ENCODE measurements at regions not wholly inside any gene's neighbourhood (a gene's known extent, or its start where the extent isn't known, plus 50 kb on each side); places are given as distances from the start of the nearest gene placed in this dataset.

DNA sequence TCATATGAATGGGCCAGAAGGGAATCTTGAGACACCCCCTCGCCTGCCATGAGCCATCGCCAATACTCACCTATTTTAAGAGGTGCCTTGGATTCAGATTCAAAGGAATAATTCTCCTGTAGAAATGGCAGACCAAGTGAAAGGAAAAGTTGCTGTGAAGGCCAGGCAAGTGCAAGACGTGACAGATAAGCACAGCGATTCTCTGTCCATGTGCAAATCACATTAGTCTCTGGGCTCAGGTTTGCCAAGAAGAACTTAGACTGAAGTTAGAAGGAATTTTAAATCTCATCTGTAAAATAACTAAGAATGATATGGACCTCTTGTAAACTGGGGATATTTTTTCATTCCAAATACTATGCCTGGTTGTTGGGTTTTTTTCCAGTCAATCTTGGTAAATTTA is 173.6 kb downstream of the UACA start:
- 33% methylated on average over 4 of the region's 4 CpGs for WGBS (ENCODE audit: insufficient coverage, insufficient replicate concordance, low lambda C conversion rate, missing lambda C conversion rate)
- no peak overlapping the region for H3K4me2 ChIP-seq (ENCODE audit: control insufficient read depth, insufficient read depth)
- H3K27me3 ChIP-seq (replicated peaks in 1 of 2; ENCODE audit: control insufficient read depth in 2 of 2, insufficient read depth in 2 of 2, low read length in 1 of 2): peaks cover 0 to 2% of the 10 kb centered on the region in 2 experiments; a peak in 3 of 4 replicates
- BruUV-seq (replicated peaks): no TSS peak
- no peaks in the 10 kb centered on the region for H3K79me2 ChIP-seq (ENCODE audit: control insufficient read depth, insufficient read depth, low read length)
- SMC1A ChIA-PET (ENCODE audit: uncharacterized antibody, unreplicated experiment): no interaction called here
- RAD21 ChIA-PET (ENCODE audit: unreplicated experiment): no interaction called here
- no peak overlapping the region for H3K4me3 ChIP-seq
- CTCF ChIA-PET: no interaction called here
- no peak overlapping the region for H3K27ac ChIP-seq (ENCODE audit: control insufficient read depth, insufficient read depth)
- no peaks in the 10 kb centered on the region for H3K36me3 ChIP-seq (ENCODE audit: control insufficient read depth in 2 of 2, insufficient read depth in 2 of 2, low read length in 1 of 2)
- ATAC-seq (no peak), DNase-seq (ENCODE audit: low read depth, low spot score) (no peak), FAIRE-seq (no peak)
- no peak overlapping the region for H2AFZ ChIP-seq (ENCODE audit: control insufficient read depth, low read depth, low read length)
- in situ Hi-C loops (cut with MboI): no loop called here
- TF ChIP-seq RB1 (IDR thresholded peaks at IDR 0.05; ENCODE audit: borderline replicate concordance): no peak
- no peak for TF ChIP-seq RCOR1 (conservative IDR thresholded peaks at IDR 0.05; ENCODE audit: low read depth, low read length)
- TF ChIP-seq, protein P1, sequence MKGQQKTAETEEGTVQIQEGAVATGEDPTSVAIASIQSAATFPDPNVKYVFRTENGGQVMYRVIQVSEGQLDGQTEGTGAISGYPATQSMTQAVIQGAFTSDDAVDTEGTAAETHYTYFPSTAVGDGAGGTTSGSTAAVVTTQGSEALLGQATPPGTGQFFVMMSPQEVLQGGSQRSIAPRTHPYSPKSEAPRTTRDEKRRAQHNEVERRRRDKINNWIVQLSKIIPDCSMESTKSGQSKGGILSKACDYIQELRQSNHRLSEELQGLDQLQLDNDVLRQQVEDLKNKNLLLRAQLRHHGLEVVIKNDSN (IDR thresholded peaks at IDR 0.05; ENCODE audit: borderline replicate concordance, extremely low read length, insufficient read depth, low read depth, low read length): no peak
- no peak for TF ChIP-seq EGR1 (IDR thresholded peaks at IDR 0.05; ENCODE audit: borderline replicate concordance in 1 of 2, low read depth in 2 of 2, low read length in 2 of 2)
- no peak for TF ChIP-seq FOXK2 (IDR thresholded peaks at IDR 0.05)
- TF ChIP-seq, protein P2, sequence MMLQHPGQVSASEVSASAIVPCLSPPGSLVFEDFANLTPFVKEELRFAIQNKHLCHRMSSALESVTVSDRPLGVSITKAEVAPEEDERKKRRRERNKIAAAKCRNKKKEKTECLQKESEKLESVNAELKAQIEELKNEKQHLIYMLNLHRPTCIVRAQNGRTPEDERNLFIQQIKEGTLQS (IDR thresholded peaks at IDR 0.05; ENCODE audit: borderline replicate concordance, extremely low read depth, low read depth, low read length): no peak
- TF ChIP-seq RAD51 (IDR thresholded peaks at IDR 0.05): no peak
- no peak for TF ChIP-seq BCL11A (IDR thresholded peaks at IDR 0.05; ENCODE audit: low read depth, low read length)
- TF ChIP-seq PAX8 (IDR thresholded peaks at IDR 0.05): no peak
- TF ChIP-seq, protein P3, sequence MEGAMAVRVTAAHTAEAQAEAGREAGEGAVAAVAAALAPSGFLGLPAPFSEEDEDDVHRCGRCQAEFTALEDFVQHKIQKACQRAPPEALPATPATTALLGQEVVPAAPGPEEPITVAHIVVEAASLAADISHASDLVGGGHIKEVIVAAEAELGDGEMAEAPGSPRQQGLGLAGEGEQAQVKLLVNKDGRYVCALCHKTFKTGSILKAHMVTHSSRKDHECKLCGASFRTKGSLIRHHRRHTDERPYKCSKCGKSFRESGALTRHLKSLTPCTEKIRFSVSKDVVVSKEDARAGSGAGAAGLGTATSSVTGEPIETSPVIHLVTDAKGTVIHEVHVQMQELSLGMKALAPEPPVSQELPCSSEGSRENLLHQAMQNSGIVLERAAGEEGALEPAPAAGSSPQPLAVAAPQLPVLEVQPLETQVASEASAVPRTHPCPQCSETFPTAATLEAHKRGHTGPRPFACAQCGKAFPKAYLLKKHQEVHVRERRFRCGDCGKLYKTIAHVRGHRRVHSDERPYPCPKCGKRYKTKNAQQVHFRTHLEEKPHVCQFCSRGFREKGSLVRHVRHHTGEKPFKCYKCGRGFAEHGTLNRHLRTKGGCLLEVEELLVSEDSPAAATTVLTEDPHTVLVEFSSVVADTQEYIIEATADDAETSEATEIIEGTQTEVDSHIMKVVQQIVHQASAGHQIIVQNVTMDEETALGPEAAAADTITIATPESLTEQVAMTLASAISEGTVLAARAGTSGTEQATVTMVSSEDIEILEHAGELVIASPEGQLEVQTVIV (IDR thresholded peaks at IDR 0.05; ENCODE audit: borderline replicate concordance, partially characterized antibody): no peak
- no peak for TF ChIP-seq RAD21 (IDR thresholded peaks at IDR 0.05; ENCODE audit: insufficient read depth, low read depth, low read length)
- no peaks in the 10 kb centered on the region; the same call in 2 of the 3 replicates for H3K9me3 ChIP-seq (replicated peaks; ENCODE audit: control insufficient read depth, insufficient read depth, low read length)
- intact Hi-C loops (cut with micrococcal nuclease; ENCODE audit: unreplicated experiment): no loop called here
- no peaks in the 10 kb centered on the region for H4K20me1 ChIP-seq (ENCODE audit: control insufficient read depth, insufficient read depth)
- POLR2A ChIA-PET: no interaction called here
- no peak overlapping the region for H3K9ac ChIP-seq (ENCODE audit: control insufficient read depth, insufficient read depth, low read length)
- no peaks in the 10 kb centered on the region for H3K4me1 ChIP-seq (ENCODE audit: control insufficient read depth, insufficient read depth, low read length)
